Stomach (tissue), 8 donors: ENCODE measurements at regions not wholly inside any gene's neighbourhood (a gene's known extent, or its start where the extent isn't known, plus 50 kb on each side); places are given as distances from the start of the nearest gene placed in this dataset.

Experiments used
- DNase-seq, 2 donors: peaks; one replicate each; pipeline versions ENCODE4 v3.0.0 to v3.0.0-alpha.2; 2013 to 2019
- H3K27ac ChIP-seq, 5 donors: fragments of 200-600 bp in 4 of 5; sonication (generic) in 4 of 5; one replicate each; pipeline ENCODE4 v1.5.1; 2013 to 2019; ENCODE audit warnings: mild to moderate bottlenecking in 1 of 5, moderate library complexity in 1 of 5
- H3K27me3 ChIP-seq, 3 donors: fragments of 200-600 bp; sonication (generic); one replicate each; pipeline ENCODE4 v1.5.1; 2017 to 2019; ENCODE audit warnings: mixed run types in 1 of 3
- H3K36me3 ChIP-seq, 4 donors: fragments of 200-600 bp; sonication (generic); 1 replicate in 3 of 4; 2 replicates in 1 of 4; pipeline ENCODE4 v1.5.1; 2016 to 2019
- H3K4me1 ChIP-seq, 4 donors: fragments of 200-600 bp; sonication (generic); one replicate each; pipeline ENCODE4 v1.5.1; 2016 to 2019
- H3K4me3 ChIP-seq, 4 donors: fragments of 200-600 bp; sonication (generic) in 3 of 4; one replicate each; pipeline ENCODE4 v1.5.1; 2016 to 2019; ENCODE audit warnings: mild to moderate bottlenecking in 1 of 4
- H3K9me3 ChIP-seq, 4 donors: fragments of 200-600 bp; sonication (generic); one replicate each; pipeline ENCODE4 v1.5.1; 2016 to 2019
- EP300 ChIP-seq: sonication (generic); formaldehyde crosslinking; IDR thresholded peaks from one replicate; pipeline ENCODE4 v1.6.1; 2017; ENCODE audit warnings: antibody characterized with exemption
- POLR2A ChIP-seq, 4 donors: fragments of 450-650 bp; IDR thresholded peaks; one replicate each; pipeline ENCODE4 v1.6.1; 2016; ENCODE audit warnings: antibody characterized with exemption in 4 of 4, control low read depth in 2 of 4, mild to moderate bottlenecking in 1 of 4, moderate library complexity in 1 of 4
- POLR2AphosphoS5 ChIP-seq, 3 donors: sonication (generic); formaldehyde crosslinking; IDR thresholded peaks; one replicate each; pipeline ENCODE4 v1.6.1; 2016; ENCODE audit warnings: antibody characterized with exemption in 3 of 3
- whole genome bisulfite sequencing, 5 donors: extraction: QIAGEN DNeasy Blood & Tissue Kit in 3 of 5; methylation state at CpG; one replicate each; pipeline versions ENCODE4 v1.1.5 to v1.1.7; 2013 to 2018; 5-methylcytosine and 5-hydroxymethylcytosine counted together
- intact Hi-C: fragments of 100-400 bp; cut with DNase I; formaldehyde crosslinking; loops from one replicate; pipeline ENCODE4 v1.15.1; 2023; ENCODE audit warnings: low total_unique reads
- TF ChIP-seq, protein P1 (sequence below), 7 experiments: fragments of 450-650 bp in 4 of 7; fragments of 200-600 bp in 3 of 7; sonication (generic) in 3 of 7; IDR thresholded peaks; one replicate each; pipeline ENCODE4 v1.5.1; 2016 to 2019; ENCODE audit warnings: antibody characterized with exemption in 7 of 7, control low read depth in 2 of 7, mild to moderate bottlenecking in 1 of 7
- donor health status: healthy with polysubstance abuse.
- donor health status: Bipolar disorder and iron deficiency.
- donor health status: healthy.

DNA sequence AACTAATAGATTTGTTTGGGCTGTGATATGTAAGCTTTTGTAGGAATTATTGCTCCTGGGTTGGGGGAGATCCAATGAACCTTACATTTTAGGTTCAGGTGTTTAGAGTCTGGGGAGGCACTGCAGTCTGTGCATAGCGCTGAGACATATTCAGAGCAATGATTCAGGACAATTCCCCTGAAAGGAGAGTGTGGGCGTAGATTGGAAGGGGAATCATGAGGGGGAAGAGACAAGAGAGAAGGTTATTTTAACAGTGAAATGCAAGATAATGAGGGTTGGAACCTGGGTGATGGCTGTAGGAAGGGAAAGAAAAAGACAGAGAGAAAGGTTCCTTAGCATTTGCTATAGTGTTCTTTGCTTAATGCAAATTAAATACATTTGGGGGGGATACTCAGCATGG lies 1013.4 kb downstream of the REEP3 start:
- Histone ChIP-seq H3K9me3 (no peaks in the 10 kb centered on the region), H3K36me3 (no peaks in the 10 kb centered on the region), H3K4me1 (no peaks in the 10 kb centered on the region), H3K27me3 (no peaks in the 10 kb centered on the region), H3K27ac (no peak overlapping the region), H3K4me3 (no peak overlapping the region)
- TF ChIP-seq, protein P1, sequence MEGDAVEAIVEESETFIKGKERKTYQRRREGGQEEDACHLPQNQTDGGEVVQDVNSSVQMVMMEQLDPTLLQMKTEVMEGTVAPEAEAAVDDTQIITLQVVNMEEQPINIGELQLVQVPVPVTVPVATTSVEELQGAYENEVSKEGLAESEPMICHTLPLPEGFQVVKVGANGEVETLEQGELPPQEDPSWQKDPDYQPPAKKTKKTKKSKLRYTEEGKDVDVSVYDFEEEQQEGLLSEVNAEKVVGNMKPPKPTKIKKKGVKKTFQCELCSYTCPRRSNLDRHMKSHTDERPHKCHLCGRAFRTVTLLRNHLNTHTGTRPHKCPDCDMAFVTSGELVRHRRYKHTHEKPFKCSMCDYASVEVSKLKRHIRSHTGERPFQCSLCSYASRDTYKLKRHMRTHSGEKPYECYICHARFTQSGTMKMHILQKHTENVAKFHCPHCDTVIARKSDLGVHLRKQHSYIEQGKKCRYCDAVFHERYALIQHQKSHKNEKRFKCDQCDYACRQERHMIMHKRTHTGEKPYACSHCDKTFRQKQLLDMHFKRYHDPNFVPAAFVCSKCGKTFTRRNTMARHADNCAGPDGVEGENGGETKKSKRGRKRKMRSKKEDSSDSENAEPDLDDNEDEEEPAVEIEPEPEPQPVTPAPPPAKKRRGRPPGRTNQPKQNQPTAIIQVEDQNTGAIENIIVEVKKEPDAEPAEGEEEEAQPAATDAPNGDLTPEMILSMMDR (IDR thresholded peaks at IDR 0.05), result no peak
- no peak for TF ChIP-seq EP300
- no peak for TF ChIP-seq POLR2AphosphoS5 (IDR thresholded peaks at IDR 0.05)
- no peak for TF ChIP-seq POLR2A (IDR thresholded peaks at IDR 0.05)
- intact Hi-C loops, result no loop called here
- no peak for DNase-seq
- WGBS, 5 donors, result 87 to 95% (median 92%) methylated on average over 2 of the region's 2 CpGs

DNA sequence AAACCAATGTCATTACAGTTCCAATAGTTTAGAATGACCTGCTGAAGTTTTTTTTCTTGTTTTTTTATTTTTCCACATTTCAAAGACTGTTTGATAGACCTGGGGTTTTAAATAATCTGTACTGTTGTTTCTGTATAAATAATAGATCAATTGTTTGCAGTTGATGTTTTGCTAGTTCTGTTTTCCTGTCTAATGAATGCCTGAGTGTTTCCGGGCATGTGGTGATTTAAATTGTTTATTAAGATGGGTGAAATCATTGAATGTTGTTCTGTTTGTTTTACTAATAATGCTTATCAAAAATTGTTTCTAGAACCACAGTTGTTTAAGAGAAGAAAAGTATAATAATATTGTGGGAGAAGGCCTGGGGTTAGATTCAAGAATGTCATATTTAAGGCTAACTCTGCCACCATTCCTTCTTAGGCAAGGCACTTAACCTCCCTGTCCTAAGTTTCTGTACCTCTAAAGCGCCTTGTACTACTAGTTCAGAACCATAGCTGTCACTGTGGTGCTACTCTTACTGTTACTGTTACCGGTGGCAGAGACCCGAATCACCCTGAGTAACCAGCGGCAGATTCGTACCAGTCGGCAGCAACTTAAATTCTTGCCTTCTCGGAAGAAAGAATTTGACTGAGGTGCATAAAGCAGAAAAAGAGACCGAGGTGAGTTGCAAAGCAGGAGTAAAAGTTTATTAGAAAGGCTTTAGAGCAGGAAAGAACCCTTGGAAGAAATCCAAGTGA lies 1014.1 kb downstream of the REEP3 start:
- 82 to 92% (median 85%) methylated on average over 9 of the region's 9 CpGs for WGBS, 5 donors
- TF ChIP-seq POLR2AphosphoS5 (IDR thresholded peaks at IDR 0.05), result no peak
- no peak for TF ChIP-seq EP300
- TF ChIP-seq, protein P1 (IDR thresholded peaks at IDR 0.05), result no peak
- TF ChIP-seq POLR2A (IDR thresholded peaks at IDR 0.05), result no peak

DNA sequence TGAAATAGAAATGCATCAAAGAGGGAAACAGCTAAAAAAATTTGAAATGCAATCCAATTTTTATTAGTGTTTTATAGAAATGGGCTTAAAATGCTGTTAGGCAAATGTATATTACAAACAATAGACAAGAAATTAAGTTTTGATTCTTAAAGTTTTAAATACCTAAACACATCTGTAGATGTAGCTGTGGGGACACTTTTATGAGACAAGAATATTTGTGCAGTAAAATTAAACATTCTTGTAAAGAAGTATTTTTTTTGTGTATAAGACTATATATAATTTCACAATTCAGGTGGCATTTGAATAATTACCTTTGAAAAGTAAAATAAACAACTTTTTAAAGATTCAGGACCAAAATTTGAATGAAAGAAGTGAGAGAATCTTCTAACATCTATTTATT lies 1015.9 kb downstream of the REEP3 start:
- Histone ChIP-seq H3K4me3 (no peak overlapping the region), H3K27ac (no peak overlapping the region), H3K36me3 (no peaks in the 10 kb centered on the region), H3K9me3 (no peaks in the 10 kb centered on the region), H3K4me1 (no peaks in the 10 kb centered on the region), H3K27me3 (no peaks in the 10 kb centered on the region)
- TF ChIP-seq, protein P1 (IDR thresholded peaks at IDR 0.05), result no peak
- no peak for TF ChIP-seq EP300
- TF ChIP-seq POLR2A (IDR thresholded peaks at IDR 0.05), result no peak
- TF ChIP-seq POLR2AphosphoS5 (IDR thresholded peaks at IDR 0.05), result no peak
- intact Hi-C loops, result no loop called here
- DNase-seq, result no peak

More for the DNA sequence above, 1014.1 kb downstream of the REEP3 start:
- no peak for DNase-seq
- no peaks in the 10 kb centered on the region for H3K4me1 ChIP-seq
- no peaks in the 10 kb centered on the region for H3K9me3 ChIP-seq
- H3K4me3 ChIP-seq, result no peak overlapping the region
- no peaks in the 10 kb centered on the region for H3K36me3 ChIP-seq
- H3K27me3 ChIP-seq, result no peaks in the 10 kb centered on the region
- H3K27ac ChIP-seq, result no peak overlapping the region
- intact Hi-C loops, result no loop called here

DNA sequence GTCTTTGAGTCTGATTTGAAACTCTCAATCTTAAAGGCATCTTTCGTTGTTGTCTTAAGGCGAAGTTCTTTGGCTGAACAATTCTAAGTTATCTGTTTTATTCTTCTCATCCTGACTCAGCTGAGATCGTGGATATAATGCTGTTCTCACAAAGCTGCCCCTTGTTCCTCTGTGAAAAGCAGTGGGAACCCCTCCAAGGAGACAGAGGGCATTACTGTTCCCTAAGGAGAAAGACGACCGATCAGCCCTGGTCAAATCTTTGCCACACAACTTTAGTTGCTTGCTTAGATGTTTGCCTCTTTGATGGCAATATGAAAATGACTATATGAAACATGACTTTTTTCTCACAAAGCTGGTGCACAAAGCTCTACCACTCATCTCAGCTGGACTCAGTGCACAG lies 1016.7 kb downstream of the REEP3 start:
- no peaks in the 10 kb centered on the region for H3K27me3 ChIP-seq
- 65 to 78% (median 72%) methylated on average over 5 of the region's 5 CpGs for WGBS, 5 donors
- TF ChIP-seq POLR2AphosphoS5 (IDR thresholded peaks at IDR 0.05) (no peak), EP300 (no peak), POLR2A (IDR thresholded peaks at IDR 0.05) (no peak)
- TF ChIP-seq, protein P1 (IDR thresholded peaks at IDR 0.05), result no peak
- intact Hi-C loops, result no loop called here
- H3K27ac ChIP-seq, result no peak overlapping the region
- no peaks in the 10 kb centered on the region for H3K36me3 ChIP-seq
- H3K4me3 ChIP-seq, result no peak overlapping the region
- H3K4me1 ChIP-seq, result no peaks in the 10 kb centered on the region
- H3K9me3 ChIP-seq, result no peaks in the 10 kb centered on the region
- peak in 1 of 2 donors; percentile 3 for DNase-seq
